ENCODE measurements at regions not wholly inside any gene's neighbourhood (a gene's known extent, or its start where the extent isn't known, plus 50 kb on each side); places are given as distances from the start of the nearest gene placed in this dataset.
"Not testable (repeated sequence)": the region's sequence is repeated elsewhere in the genome, so short reads cannot be mapped to it uniquely, and the experiment has no call there.

- FAIRE-seq = no peak
These were observed 307.1 kb downstream of the SEMA3D start for GRCh38 chr7:84879570-84880325.

GRCh38 chr7:84877943-84878570 is 308.8 kb downstream of the SEMA3D start:
- FAIRE-seq = no peak

DNA sequence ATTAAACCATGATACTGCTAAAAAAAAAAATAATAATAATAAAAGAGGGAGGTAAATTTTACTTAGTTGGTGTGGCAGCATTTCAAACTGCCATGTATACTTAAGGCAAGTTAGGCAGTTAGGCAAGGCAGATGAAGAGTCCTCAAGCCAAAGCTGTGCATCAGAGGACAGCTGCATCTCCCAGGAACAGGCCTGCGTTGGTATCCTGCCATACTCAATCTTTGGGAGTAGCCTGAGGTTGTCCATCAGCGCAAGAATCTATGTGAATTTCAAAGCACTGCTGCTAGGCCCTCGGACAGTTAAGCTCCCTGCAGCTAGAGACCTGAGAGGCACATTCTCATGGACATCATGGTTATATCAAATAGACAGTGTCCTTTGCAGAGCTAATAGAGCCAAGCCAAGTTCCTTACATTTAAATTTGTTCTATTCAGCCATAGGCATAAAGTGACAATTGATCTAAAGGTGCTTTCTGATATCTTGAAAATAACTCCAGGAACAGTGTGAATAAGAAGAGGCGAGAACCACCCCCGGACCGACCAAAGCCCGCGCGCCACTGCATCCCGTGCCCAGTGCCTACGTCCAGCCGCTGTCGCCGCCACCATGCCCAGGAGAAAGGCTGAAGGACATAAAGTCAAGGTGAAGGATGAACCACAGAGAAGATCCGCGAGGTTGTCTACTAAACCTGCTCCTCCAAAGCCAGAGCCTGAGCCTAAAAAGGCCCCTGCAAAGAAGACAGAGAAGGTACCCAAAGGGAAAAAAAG is 310.6 kb downstream of the SEMA3D start:
- FAIRE-seq = no peak

DNA sequence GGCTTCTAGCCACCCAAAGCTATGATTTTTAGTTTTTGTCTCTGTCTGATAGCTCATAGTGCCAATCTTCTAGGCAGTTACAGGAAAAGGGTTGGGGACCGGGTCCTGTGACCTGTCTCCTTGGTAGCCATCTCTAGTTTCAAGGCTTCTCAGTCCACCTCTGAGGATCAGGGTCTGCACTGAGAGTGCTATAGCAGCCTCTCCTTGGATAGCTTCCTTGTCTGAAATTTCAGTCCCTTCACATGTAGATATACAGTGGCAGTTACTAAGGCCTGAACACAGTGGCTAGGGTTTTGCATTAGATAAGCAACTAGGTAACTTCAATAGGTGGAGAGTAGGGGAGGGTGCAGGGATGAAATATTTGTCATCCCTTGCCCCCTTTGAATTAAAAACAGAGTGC is 321.3 kb downstream of the SEMA3D start:
- FAIRE-seq = no peak

DNA sequence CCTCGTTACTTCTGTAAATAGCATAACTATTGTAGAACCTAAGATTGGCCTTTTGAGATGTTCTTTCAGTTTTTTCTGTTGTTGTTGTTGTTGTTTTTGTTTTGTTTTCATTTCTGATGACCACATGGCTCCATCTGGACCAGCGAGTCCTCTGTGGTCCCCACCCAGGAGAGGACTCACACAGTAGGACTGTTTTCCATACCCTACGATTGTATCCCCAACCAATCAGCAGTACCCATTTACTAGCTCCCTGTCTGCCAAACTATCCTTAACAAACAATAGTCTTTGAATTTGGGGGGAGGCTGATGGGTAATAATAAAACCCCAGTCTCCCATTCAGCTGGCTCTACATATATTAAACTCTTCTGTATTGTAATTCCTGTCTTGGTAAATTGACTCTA is 329.5 kb downstream of the SEMA3D start:
- no peak for FAIRE-seq

DNA sequence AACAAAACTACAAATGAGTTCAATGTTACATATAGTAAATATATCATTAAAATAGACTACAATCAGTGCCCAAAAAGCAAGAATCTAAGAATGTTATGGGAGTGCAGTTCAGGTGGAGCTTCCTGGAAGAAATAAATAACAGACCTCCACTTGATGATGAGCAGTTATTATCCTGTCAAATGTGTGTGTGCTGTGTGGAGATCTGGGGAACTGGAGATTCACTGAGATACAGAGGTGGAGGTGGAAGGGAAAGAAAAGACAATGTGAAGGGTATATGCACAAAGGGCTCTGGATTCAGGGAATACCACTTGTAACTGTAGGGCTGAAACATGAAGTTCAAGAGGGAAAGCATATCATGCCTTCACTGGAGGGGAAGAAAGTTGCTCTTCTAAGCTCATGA is 331.1 kb downstream of the SEMA3D start:
- no peak for FAIRE-seq

DNA sequence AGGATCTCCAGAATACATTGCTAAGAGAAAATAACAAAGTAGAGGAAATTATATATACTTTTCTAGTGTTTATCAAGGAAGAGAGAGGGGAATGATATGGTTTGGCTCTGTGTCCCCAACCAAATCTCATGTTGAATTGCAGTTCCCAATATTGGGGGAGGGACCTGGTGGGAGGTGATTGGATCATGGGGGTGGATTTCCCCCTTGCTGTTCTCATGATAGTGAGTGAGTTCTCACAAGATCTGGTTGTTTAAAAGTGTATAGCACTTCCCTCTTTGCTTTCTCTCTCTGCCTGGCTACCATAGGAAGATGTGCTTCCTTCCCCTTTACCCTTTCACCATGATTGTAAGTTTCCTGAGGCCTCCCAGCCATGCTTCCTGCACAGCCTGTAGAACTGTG is 337.9 kb downstream of the SEMA3D start:
- not testable (repeated sequence) for FAIRE-seq

DNA sequence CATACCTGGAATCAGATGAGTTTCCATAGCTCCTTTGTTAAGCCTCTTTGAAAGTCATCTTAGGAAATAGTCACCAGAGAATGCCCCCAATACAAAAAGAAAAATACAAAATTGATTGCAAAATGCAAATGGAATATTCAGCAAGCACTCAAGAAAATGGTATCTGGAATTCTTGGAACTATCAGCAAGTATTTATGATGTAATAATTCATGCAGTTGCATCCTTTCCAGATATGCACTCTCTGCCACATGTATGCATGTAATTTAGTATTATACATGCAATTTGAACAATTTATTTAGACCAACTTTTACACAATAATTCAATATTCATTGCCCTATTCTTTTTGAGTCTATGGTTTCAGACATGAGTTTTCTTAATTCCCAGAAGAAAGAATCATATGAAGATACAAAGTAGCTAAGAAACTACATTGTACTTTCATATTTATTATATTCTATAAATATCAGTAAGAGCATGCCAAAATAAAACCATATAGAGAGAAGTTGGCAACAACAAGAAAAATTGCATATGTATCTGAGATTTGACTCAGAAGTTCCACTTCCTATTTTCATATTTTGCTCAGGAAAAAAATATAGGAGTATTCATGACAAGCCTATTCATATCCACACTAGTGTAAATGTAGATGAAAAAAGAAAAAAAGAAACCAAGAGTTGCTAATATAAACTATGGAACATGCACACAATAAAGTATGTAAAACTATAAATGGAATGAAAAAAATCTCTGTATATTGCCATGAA is 338.5 kb downstream of the SEMA3D start:
- no peak for FAIRE-seq

DNA sequence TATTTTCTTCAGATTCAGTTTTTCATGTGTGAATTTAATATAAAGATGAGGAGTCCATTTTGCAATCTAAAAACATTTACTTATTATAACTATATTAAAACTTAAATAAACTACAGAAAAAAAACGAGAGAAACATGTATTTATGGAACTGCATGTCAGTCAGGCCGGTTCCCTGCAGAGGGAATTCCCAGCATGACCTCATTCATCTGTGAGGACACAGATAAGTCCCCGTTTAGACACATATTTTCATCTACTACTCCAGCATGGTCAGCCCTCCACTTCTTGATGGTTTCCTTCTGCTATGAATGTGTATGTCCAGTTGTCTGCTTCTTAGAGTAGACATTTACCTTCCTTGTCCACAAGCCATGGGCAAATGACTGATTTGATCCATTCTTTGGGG is 339.1 kb downstream of the SEMA3D start:
- FAIRE-seq = no peak

- FAIRE-seq = no peak
These were observed 339.8 kb downstream of the SEMA3D start for GRCh38 chr7:84847038-84847437.

GRCh38 chr7:84845971-84846370 is 340.9 kb downstream of the SEMA3D start:
- no peak for FAIRE-seq

GRCh38 chr7:84844771-84845170 is 342.1 kb downstream of the SEMA3D start:
- FAIRE-seq = no peak

- FAIRE-seq = no peak
These were observed 345.0 kb downstream of the SEMA3D start for GRCh38 chr7:84841809-84842208.

DNA sequence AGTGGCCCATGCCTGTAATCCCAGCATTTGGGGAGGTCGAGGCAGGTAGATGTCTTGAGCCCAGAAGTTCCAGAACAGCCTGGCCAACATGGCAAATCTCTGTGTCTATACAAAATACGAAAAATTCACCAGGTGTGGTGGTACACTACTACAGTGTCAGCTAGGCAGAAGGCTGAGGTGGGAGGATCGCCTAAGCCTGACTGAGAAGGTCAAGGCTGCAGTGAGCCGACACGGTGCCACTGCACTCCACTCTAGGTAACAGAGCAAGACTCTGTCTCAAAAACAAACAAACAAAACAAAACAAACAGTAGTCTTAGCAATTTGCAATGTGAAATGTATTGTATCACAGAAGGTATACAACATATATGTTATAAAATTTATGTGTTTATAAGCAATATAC is 348.0 kb downstream of the SEMA3D start:
- no peak for FAIRE-seq

DNA sequence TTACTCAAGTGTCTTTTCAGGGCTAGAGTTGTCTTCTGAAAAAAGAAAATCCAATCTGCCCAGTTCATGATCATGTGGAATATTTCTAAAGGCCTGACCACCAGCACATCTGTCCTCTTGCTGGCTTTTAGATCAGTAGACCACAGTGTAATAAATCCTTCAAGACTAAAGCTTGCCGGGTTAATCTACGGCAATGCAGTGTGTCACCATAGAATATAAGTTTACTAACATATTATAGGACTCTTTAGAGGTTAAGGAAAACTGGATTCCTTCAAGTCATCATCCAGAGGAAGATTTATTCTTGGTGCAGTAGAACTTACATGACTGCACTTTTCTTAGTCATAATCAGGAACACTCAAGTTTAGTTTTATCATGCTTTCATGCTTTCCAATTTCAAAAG is 349.5 kb downstream of the SEMA3D start:
- no peak for FAIRE-seq

DNA sequence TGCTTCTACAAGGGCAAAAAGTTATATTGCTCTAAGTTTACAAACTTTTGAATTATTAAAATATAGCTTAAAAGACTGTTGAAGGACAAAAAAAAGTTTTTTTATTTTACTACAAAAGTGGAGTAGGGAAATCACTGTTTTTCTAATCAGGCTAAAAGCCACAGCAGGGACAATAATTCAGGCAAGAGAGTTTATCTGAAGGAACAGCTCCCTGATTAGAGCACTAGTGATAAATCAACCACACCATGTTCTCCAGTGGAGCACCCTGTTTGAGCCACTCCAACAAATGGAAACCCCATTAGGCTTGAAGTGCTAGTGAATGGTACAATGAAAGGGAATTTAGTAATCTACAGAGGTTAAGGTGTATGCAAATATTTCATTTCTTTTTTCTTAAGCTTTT is 357.1 kb downstream of the SEMA3D start:
- no peak for FAIRE-seq

DNA sequence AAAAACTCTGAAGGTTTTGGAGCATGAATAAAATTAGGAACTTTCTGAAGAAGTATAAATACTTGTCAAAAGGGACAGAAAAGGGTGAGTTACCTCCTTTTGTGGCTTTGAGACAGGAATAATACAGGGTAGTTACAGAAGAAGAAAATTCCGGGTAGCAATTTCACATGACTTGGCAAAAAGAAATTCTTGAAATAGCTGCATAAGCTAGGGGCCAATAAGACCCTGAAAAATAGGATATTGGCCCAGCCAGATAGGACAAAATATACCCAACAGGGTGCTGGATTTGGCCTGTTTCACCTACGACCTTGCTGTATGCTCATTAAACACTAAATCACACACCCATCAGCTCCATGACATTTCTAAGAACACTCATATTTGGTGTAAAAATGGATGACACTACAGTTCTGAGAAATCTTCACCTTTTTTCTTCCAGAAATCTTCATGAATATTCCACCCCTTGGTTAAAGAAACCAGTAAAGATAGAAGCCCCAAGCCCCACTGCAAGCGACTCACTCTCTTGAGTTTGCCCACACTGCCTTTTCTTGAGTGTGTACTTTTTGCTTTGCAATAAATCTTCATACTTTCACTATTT is 362.7 kb downstream of the SEMA3D start:
- FAIRE-seq = no peak

DNA sequence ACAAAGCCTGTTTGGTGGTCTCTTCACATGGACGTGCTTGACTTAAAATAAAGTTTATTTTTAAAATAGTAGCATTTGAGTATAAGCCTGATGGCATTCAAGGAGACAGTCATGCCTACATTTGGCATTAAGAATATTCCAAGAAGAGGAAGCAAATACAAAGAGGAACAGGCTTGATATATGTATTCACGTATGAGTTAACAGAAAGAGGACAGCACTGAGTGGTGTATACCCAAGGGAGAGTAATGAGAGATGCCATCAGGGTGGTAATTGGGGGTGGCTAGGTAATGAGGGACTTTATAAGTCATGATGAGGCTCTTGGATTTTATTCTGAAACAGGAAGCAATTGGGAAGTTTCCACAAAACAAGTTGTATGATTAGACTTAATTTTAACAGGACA is 363.3 kb downstream of the SEMA3D start:
- FAIRE-seq = no peak

GRCh38 chr7:84822941-84823510 is 363.8 kb downstream of the SEMA3D start:
- no peak for FAIRE-seq

- FAIRE-seq = no peak
These were observed 365.0 kb downstream of the SEMA3D start for GRCh38 chr7:84821671-84822534.

DNA sequence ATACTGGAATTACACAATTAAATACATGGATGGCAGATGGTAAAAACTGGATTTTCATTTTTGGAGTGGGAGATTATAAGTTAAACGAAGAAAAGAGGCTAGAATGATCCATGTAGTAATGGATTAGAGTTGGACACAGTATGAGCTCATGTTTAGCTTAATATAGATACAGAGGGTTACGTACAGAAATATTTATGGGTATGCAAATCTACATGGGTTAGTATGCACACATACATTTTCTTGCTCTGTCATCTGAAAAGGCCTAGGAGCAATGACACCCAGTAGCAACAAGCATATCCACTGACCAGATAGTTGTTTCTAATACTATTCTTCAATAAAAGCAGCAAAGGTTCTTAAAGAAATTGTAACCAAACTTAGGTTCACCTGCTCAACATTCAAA is 366.4 kb downstream of the SEMA3D start:
- no peak for FAIRE-seq
